ENCODE measurements at regions not wholly inside any gene's neighbourhood (a gene's known extent, or its start where the extent isn't known, plus 50 kb on each side); places are given as distances from the start of the nearest gene placed in this dataset.

- no peak for TF ChIP-seq CTCF (IDR thresholded peaks at IDR 0.05)
- no peak for TF ChIP-seq POLR2A (IDR thresholded peaks at IDR 0.05)
Measured at GRCh38 chr14:62468946-62469345, 576.3 kb downstream of the KCNH5 start.

Measured in testis (tissue), 2 donors.